NCI-H2107 treated with DMSO at 0.1 percent for 48 hours (cell line): ENCODE measurements at regions not wholly inside any gene's neighbourhood (a gene's known extent, or its start where the extent isn't known, plus 50 kb on each side); places are given as distances from the start of the nearest gene placed in this dataset.
A peak's percentile ranks its signal among the peaks of the same experiment; 100 is the strongest.

Source experiments
- DNase-seq: peaks from one replicate; lab custom pipeline; 2025; ENCODE audit not compliant: unreplicated experiment; lab: John Stamatoyannopoulos, UW

DNA sequence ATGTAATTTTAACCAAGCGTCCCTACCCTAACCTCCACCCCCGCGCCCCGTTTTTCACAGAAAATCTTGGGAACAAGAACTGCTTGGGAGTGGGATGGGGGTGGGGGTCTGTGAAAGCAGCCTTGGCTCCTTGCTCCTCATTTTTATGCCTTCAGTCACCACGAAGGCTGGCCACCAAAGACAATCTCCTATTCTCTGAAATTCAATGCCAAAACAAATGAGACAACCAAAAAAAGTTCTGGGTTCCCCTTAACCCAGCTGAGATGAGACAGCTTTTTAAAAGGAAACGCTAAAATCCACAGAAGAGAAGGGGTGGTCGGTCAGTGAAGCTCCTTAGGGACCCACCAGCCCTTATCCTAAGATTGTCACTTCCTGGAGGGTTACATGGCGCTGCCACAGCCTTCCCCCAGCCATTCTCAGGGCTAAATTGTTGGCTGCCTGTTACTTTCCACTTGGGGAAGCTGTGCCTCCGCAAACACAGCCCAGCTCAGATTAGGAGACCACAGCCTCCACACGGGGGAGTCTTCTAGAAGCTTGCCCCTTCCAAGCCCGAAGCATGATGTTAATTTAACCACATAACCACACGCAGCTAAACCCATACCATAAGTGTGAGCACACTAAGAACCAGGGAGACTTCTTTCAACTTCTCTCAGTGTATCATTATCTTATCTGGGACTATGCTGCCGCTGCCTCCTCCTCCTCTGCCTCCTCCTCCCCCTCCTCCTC lies 136.3 kb downstream of the FOXD1 start:
- no peak for DNase-seq

GRCh38 chr5:73311291-73312110 lies 137.1 kb downstream of the FOXD1 start:
- DNase-seq = no peak

GRCh38 chr5:73307645-73308355 lies 134.8 kb downstream of the TMEM174 start:
- peak; percentile 68 for DNase-seq

DNA sequence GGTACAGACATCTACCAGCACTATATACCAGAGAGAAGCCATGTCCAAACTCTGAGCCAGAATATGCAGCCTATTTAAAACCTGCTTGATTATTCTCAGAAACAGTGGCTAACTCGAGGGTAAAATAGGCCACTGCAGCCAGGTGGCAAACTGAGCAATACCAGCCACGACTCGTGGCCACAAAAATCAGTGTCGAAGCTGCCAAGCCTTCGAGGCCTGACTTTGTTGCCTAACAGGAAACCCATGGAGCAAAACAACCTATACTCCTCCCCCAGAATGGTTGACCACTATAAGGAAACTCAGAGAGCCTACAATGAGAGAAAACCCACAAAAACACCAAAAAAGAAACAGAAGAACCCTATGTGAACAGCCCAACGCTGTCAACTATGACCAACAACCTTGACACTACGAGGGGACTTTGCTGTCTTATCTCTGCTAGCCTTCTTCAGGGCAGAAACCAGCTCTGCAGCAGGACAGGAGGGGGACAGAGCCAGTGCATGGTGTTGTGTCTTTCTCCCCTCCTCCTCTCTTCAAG lies 133.8 kb downstream of the TMEM174 start:
- DNase-seq = no peak

DNA sequence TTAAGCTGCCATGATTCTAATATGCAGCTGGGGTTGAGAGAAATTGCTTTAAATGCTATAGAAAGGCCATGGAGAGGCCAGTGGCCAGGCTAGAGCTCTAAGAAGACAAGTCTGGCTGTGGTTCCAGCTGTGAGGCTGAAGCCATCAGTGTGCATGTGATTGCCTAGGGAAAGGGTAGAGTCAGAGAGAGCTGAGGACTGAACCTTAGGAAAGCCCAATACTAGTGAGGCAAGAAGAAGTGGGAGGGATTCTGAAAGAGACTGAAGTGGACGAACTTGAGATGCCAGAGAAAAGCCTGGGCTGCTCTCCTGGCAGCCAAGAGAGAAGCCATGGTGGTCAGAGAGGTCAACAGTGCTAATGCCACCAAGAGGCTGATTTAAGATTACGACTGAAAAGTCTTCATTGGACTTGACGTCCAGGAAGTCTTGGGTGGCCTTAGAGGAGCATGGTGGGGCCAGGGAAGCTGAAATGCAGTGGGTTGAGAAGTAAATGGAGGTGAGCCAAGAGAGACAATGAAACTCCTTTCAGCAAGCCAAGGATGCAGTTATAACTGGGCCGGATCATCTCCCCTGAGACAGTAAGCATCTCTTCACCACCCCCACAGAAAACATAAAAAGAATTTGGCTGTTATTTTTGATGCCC lies 133.2 kb downstream of the TMEM174 start:
- DNase-seq = no peak

DNA sequence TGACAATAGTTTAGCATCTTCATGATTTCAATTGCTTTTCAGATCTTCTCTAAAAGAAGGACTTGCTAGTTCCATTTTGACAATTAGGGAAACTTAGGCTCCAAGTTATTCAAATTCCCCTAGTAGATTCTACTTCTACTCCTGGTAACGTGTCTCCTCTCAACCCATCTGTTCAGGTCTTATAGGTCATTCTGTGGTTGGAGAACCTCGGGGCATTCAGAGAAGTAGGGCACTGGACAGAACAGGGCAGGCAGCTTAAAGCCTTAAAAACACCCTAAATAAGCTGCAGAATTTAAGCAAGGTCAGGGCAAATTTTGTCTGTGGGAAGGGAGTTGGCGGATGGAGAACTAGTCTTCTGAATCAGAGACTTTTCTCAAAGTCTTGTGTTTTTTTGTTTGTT lies 132.4 kb downstream of the TMEM174 start:
- DNase-seq = no peak

GRCh38 chr5:73304381-73304780 lies 131.4 kb downstream of the TMEM174 start:
- no peak for DNase-seq

GRCh38 chr5:73303148-73304079 lies 130.4 kb downstream of the TMEM174 start:
- DNase-seq = no peak

DNA sequence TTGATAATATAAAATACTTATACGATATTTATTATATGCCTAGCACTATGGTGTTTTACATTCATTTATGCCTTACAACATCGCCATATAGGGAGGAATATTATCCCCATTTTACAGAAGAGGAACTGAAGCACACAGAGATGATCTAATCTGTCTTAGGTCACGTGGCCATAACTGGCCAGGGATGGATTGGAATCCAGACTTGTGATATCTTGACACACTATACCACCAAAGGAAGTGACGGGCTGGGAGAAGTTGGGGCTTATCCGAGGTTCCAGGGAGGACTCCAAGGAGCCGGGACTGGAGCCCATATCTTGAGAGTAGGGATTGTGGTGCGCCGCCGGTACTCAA lies 129.8 kb downstream of the TMEM174 start:
- DNase-seq = no peak

GRCh38 chr5:73301208-73301901 lies 128.4 kb downstream of the TMEM174 start:
- DNase-seq = no peak

DNA sequence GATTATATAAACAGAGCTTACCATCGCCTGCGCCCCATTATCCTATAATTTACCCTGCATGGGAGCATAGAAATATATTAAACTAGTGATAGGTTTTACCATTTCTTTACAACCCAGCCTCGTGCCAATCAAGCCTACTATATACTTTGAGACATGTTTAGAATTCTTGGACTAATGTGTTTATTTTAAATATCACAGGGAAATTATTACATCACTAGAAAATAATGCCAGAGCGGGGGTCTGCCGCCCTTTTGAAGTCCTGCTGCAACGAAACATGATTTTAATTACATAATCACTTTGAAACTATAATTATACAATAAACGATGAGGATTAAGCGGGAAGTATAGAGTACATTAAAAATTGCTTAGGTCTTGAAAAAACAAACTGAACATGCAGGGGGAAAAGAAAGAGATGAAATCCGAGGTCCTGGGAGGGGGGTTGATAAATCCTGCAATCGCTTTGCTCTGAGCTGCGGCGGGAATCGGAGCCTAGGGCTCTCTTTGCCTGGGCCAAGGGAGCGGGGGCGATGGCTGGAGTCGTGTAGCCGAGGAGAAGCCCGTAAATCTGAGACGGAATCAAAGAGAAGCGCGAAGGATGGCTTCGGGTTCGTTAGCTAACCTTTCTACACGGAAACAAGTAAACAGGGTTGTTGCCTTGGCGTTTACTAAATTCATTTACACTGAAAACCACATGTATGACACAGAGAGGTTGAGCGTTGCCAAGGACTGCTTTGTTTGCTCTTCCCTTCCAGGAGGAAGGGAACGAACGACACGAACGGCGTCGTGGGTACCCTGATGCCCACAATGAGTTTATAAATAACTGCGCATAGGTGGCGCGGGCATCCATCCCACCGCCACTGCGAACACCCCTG lies 127.6 kb downstream of the TMEM174 start:
- no peak for DNase-seq

GRCh38 chr5:73299665-73300336 lies 126.8 kb downstream of the TMEM174 start:
- DNase-seq = no peak

GRCh38 chr5:73298772-73299630 lies 126.0 kb downstream of the TMEM174 start:
- DNase-seq = no peak

GRCh38 chr5:73298251-73298771 lies 125.3 kb downstream of the TMEM174 start:
- DNase-seq = no peak

GRCh38 chr5:73297430-73297829 lies 124.4 kb downstream of the TMEM174 start:
- DNase-seq = no peak

- no peak for DNase-seq
Measured at GRCh38 chr5:73296772-73297171, 123.8 kb downstream of the TMEM174 start.

DNA sequence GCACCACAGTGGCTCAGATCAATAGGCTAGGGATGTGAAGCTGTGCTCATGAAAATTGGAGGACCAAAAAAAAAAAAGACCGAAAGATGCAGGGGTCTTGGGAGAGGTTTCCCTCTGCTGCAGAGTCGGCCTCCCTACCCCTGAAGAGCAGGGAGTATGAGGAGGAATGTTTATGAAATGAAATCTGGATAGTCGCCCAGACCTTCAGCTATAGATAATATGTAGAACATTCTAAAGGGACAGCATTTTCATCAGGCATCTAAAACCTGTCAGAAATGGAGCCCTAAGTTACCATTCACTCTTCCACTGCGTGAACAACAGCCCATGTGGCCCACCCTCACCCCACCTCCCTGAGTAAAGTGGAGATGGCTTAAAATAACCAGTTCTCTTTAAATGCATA lies 122.9 kb downstream of the TMEM174 start:
- no peak for DNase-seq
